K562 (cell line): ENCODE measurements at regions not wholly inside any gene's neighbourhood (a gene's known extent, or its start where the extent isn't known, plus 50 kb on each side); places are given as distances from the start of the nearest gene placed in this dataset.

ENCODE experiments used
- ATAC-seq: fragments of 200-7000 bp; cut with Tn5 transposase; 3 replicates; pipeline ENCODE4 v1.9.1; 2020; ENCODE audit warnings: moderate library complexity
- BruUV-seq: library from RNA; stranded (reverse); fragments of 400-500 nt; replicated peaks from 2 replicates; lab custom pipeline; 2021; lab: Mats Ljungman, UMichigan
- CTCF ChIA-PET: fragments of 300-600 bp; formaldehyde crosslinking; extraction: SDS; loops from one replicate; lab custom pipeline; 2021; ENCODE audit warnings: low intra/inter-chr PET ratio; lab: Yijun Ruan, JAX
- POLR2A ChIA-PET: fragments of 300-600, 350-650 bp; sonication (Branson Sonifier 250); formaldehyde crosslinking; extraction: SDS; loops from one replicate; lab custom pipeline; 2021; ENCODE audit warnings: antibody characterized with exemption, inconsistent platforms; lab: Yijun Ruan, JAX
- DNase-seq, 4 experiments: peaks; one replicate each; pipeline versions ENCODE4 v3.0.0 to v3.0.0-alpha.2; 2011 to 2018; ENCODE audit warnings: low spot score in 3 of 4, mixed read lengths in 3 of 4; ENCODE audit errors: extremely low read depth in 1 of 4
- FAIRE-seq: peaks from 2 replicates; lab custom pipeline; 2011; peaks lifted over from hg19 to GRCh38; lab: Jason Lieb, UNC
- H2AFZ ChIP-seq: 2 replicates; pipeline ENCODE4 v1.6.0; 2011; ENCODE audit warnings: low read depth, low read length, control low read depth, inconsistent platforms
- H3K27ac ChIP-seq: fragments of 200-600 bp; 3 replicates; pipeline ENCODE4 v1.8.0; 2011; ENCODE audit warnings: low read depth, mild to moderate bottlenecking, control low read depth, inconsistent platforms, low read length, moderate library complexity, mixed read lengths; ENCODE audit errors: extremely low read depth
- H3K27me3 ChIP-seq, 2 experiments: fragments of 300-600 bp in 1 of 2; 2 replicates in 1 of 2; 3 replicates in 1 of 2; pipeline versions ENCODE4 v1.6.0 to v1.8.0; 2011; ENCODE audit warnings: inconsistent platforms in 2 of 2, low read length in 2 of 2, mild to moderate bottlenecking in 1 of 2, mixed read lengths in 1 of 2, moderate library complexity in 1 of 2; ENCODE audit not compliant: control insufficient read depth in 2 of 2, insufficient read depth in 2 of 2
- H3K36me3 ChIP-seq: fragments of 300-600 bp; 3 replicates; pipeline ENCODE4 v1.8.0; 2011; ENCODE audit warnings: mild to moderate bottlenecking, low read length, inconsistent platforms; ENCODE audit not compliant: control insufficient read depth, insufficient read depth
- H3K4me1 ChIP-seq, 2 experiments: fragments of 200-600 bp in 1 of 2; replicated peaks in 1 of 2; 2 replicates in 1 of 2; 3 replicates in 1 of 2; pipeline versions ENCODE4 v1.5.1 to v1.8.0; 2011; ENCODE audit warnings: inconsistent platforms in 2 of 2, low read length in 2 of 2, mild to moderate bottlenecking in 1 of 2, mixed read lengths in 1 of 2, moderate library complexity in 1 of 2; ENCODE audit not compliant: control insufficient read depth in 2 of 2, insufficient read depth in 2 of 2
- H3K4me2 ChIP-seq: 2 replicates; pipeline ENCODE4 v1.6.1; 2011; ENCODE audit warnings: low read length, control low read depth, inconsistent platforms, mixed read lengths; ENCODE audit not compliant: insufficient read depth
- H3K4me3 ChIP-seq: fragments of 200-600 bp; sonication (generic), shearing (Covaris generic); 2 replicates; pipeline ENCODE4 v1.5.1; 2016; ENCODE audit warnings: control low read depth, inconsistent platforms
- H3K79me2 ChIP-seq: fragments of 200-600 bp; 3 replicates; pipeline ENCODE4 v1.8.0; 2011; ENCODE audit warnings: low read length, inconsistent platforms; ENCODE audit not compliant: control insufficient read depth, insufficient read depth
- H3K9ac ChIP-seq, 2 experiments: 2 replicates each; pipeline versions ENCODE4 v1.6.0 to v1.6.1; 2011; ENCODE audit warnings: low read depth in 2 of 2, low read length in 2 of 2, control low read depth in 1 of 2, inconsistent platforms in 1 of 2, mild to moderate bottlenecking in 1 of 2, mixed read lengths in 1 of 2; ENCODE audit not compliant: insufficient read depth in 1 of 2
- H3K9me1 ChIP-seq: one replicate; pipeline ENCODE4 v1.6.0; 2011; ENCODE audit warnings: inconsistent platforms, mild to moderate bottlenecking, low read length, moderate library complexity; ENCODE audit not compliant: control insufficient read depth, insufficient read depth
- H3K9me3 ChIP-seq: replicated peaks from 2 replicates; pipeline ENCODE4 v1.5.1; 2011; ENCODE audit warnings: low read depth, low read length, inconsistent platforms; ENCODE audit not compliant: control insufficient read depth, insufficient read depth
- H4K20me1 ChIP-seq: replicated peaks from 2 replicates; pipeline ENCODE4 v1.6.1; 2011; ENCODE audit warnings: low read length, inconsistent platforms, mixed read lengths; ENCODE audit not compliant: control insufficient read depth, insufficient read depth
- ARID3B ChIP-seq: fragments of 250-450 bp; sonication (Bioruptor Pico); IDR thresholded peaks from 2 replicates; pipeline ENCODE4 v1.4.0; 2020; ENCODE audit warnings: borderline replicate concordance
- CTCFL ChIP-seq: IDR thresholded peaks from 2 replicates; pipeline ENCODE4 v1.6.1; 2011; ENCODE audit warnings: borderline replicate concordance, low read depth, mild to moderate bottlenecking, moderate library complexity, low read length; ENCODE audit not compliant: insufficient read depth, poor library complexity, severe bottlenecking
- DNMT1 ChIP-seq: fragments of 450-650 bp; IDR thresholded peaks from 2 replicates; pipeline ENCODE4 v1.6.1; 2016; ENCODE audit warnings: antibody characterized with exemption, mild to moderate bottlenecking
- HDAC6 ChIP-seq: IDR thresholded peaks from 2 replicates; pipeline ENCODE4 v1.6.1; 2012; ENCODE audit warnings: low read depth, mild to moderate bottlenecking, control low read depth, inconsistent platforms, low read length, moderate library complexity
- HMG20A ChIP-seq: fragments of 450-650 bp; formaldehyde crosslinking; conservative IDR thresholded peaks from 2 replicates; pipeline ENCODE4 v1.4.0; 2020; ENCODE audit warnings: mild to moderate bottlenecking, mixed read lengths
- ILK ChIP-seq: fragments of 450-650 bp; IDR thresholded peaks from 2 replicates; pipeline ENCODE4 v1.6.1; 2016; ENCODE audit warnings: missing genetic modification characterization, low read depth, mild to moderate bottlenecking, missing compliant biosample characterization, moderate library complexity, borderline replicate concordance
- KDM4B ChIP-seq, 2 experiments: fragments of 450-650 bp in 1 of 2; sonication (generic) in 1 of 2; IDR thresholded peaks; 2 replicates each; pipeline ENCODE4 v1.6.1; 2016 to 2017; ENCODE audit warnings: borderline replicate concordance in 2 of 2, antibody characterized with exemption in 1 of 2, low read depth in 1 of 2, mild to moderate bottlenecking in 1 of 2
- NFATC3 ChIP-seq: fragments of 450-650 bp; IDR thresholded peaks from 2 replicates; pipeline ENCODE4 v1.6.1; 2017; ENCODE audit warnings: mild to moderate bottlenecking
- POLR2H ChIP-seq: IDR thresholded peaks from 2 replicates; pipeline ENCODE4 v1.6.1; 2016; ENCODE audit warnings: missing genetic modification characterization, low read depth, mild to moderate bottlenecking, control low read depth, missing compliant biosample characterization, moderate library complexity
- ZKSCAN3 ChIP-seq: fragments of 250-450 bp; sonication (Bioruptor Pico); IDR thresholded peaks from 2 replicates; pipeline ENCODE4 v1.4.0; 2020
- ZNF197 ChIP-seq: fragments of 200-800 bp; sonication (Bioruptor generic); IDR thresholded peaks from 2 replicates; pipeline ENCODE4 v1.6.1; 2016; ENCODE audit warnings: low read depth, missing genetic modification characterization, missing compliant biosample characterization
- ZNF316 ChIP-seq: fragments of 450-650 bp; IDR thresholded peaks from 2 replicates; pipeline ENCODE4 v1.6.1; 2016
- WGBS: fragments of 100-300 bp; shearing (Covaris generic); methylation state at CpG from one replicate; pipeline ENCODE4 v1.1.6; 2016; ENCODE audit warnings: low coverage, mixed read lengths; ENCODE audit not compliant: insufficient coverage; ENCODE audit errors: missing lambda C conversion rate; 5-methylcytosine and 5-hydroxymethylcytosine counted together
- in situ Hi-C: fragments of 300-500 bp; cut with MboI; formaldehyde crosslinking; loops from 4 replicates; pipeline ENCODE4 v1.15.0; 2018; ENCODE audit warnings: inconsistent platforms, mixed read lengths
- intact Hi-C: fragments of 100-400 bp; cut with micrococcal nuclease; formaldehyde crosslinking; loops from 2 replicates; pipeline ENCODE4 v1.14.2; 2022
- TF ChIP-seq, protein P1 (sequence below): fragments of 250-450 bp; sonication (Bioruptor Pico); IDR thresholded peaks from 2 replicates; pipeline ENCODE4 v1.8.0; 2021; ENCODE audit warnings: borderline replicate concordance, mild to moderate bottlenecking, moderate library complexity; ENCODE audit not compliant: poor library complexity, severe bottlenecking

DNA sequence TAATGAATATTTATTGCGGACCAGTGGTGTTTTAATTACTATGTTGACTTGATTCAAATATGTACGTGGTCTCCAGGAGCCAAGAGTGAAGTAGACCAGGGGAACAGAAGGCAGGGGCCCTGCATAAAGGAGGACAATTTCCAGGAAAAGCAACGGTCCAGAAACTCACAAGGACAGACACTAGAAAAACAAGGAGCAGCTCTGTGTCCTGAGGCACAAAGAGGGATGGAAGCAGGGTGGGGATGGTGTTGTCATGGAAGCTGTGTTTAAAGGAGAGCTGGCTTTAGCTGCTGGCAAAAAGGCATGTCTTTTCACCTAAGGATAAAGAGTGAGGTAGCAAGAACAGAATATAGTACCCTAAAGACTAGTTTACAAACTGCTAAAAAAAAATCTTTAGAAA is 254.1 kb upstream of the TENM3 start:
- no peaks in the 10 kb centered on the region for H3K4me1 ChIP-seq
- DNase-seq (no peak), FAIRE-seq (no peak), ATAC-seq (no peak)
- intact Hi-C loops, result no loop called here
- H3K27ac ChIP-seq, result no peak overlapping the region
- 3% methylated on average over 3 of the region's 3 CpGs for WGBS
- H3K4me2 ChIP-seq, result no peak overlapping the region
- H3K9me3 ChIP-seq, result no peaks in the 10 kb centered on the region
- CTCF ChIA-PET, result no interaction called here
- TF ChIP-seq ZNF197 (CRISPR knock-in tag) (no peak), HMG20A (CRISPR knock-in tag) (no peak), ARID3B (CRISPR knock-in tag) (no peak), ZNF316 (no peak), HDAC6 (no peak), DNMT1 (no peak), CTCFL (no peak), ILK (tag) (no peak), ZKSCAN3 (CRISPR knock-in tag) (no peak), KDM4B (IDR thresholded peaks at IDR 0.05; ENCODE audit: borderline replicate concordance in 2 of 2, low read depth in 1 of 2) (no peak), NFATC3 (no peak), POLR2H (tag) (no peak)
- TF ChIP-seq, protein P1, sequence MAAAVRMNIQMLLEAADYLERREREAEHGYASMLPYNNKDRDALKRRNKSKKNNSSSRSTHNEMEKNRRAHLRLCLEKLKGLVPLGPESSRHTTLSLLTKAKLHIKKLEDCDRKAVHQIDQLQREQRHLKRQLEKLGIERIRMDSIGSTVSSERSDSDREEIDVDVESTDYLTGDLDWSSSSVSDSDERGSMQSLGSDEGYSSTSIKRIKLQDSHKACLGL (CRISPR knock-in tag), result no peak
- H3K79me2 ChIP-seq, result no peaks in the 10 kb centered on the region
- H3K4me3 ChIP-seq, result no peak overlapping the region
- H4K20me1 ChIP-seq, result no peaks in the 10 kb centered on the region
- H3K36me3 ChIP-seq, result no peaks in the 10 kb centered on the region
- in situ Hi-C loops, result no loop called here
- H2AFZ ChIP-seq, result no peak overlapping the region
- no peaks in the 10 kb centered on the region for H3K27me3 ChIP-seq
- no peaks in the 10 kb centered on the region for H3K9me1 ChIP-seq
- POLR2A ChIA-PET, result no interaction called here
- no peak overlapping the region for H3K9ac ChIP-seq
- BruUV-seq, result no TSS peak
